HL-60 (cell line): ENCODE measurements at regions not wholly inside any gene's neighbourhood (a gene's known extent, or its start where the extent isn't known, plus 50 kb on each side); places are given as distances from the start of the nearest gene placed in this dataset.

Experiments
- DNase-seq, 2 experiments: peaks; one replicate each; pipeline ENCODE4 v3.0.0-alpha.2; 2010 to 2020; ENCODE audit warnings: low read depth in 1 of 2, low spot score in 1 of 2
- H3K27ac ChIP-seq: fragments of 250-450 bp; sonication (Bioruptor Pico); replicated peaks from 2 replicates; pipeline ENCODE4 v1.5.1; 2020; ENCODE audit warnings: mild to moderate bottlenecking, moderate library complexity
- H3K27me3 ChIP-seq: fragments of 250-450 bp; sonication (Bioruptor Pico); 2 replicates; pipeline ENCODE4 v1.5.1; 2021; ENCODE audit warnings: mild to moderate bottlenecking, moderate library complexity; ENCODE audit not compliant: insufficient read depth, poor library complexity, severe bottlenecking
- H3K4me3 ChIP-seq: replicated peaks from 2 replicates; pipeline ENCODE4 v1.5.1; 2011; ENCODE audit warnings: mild to moderate bottlenecking, control low read depth, low read length; ENCODE audit not compliant: insufficient read depth
- CTCF ChIP-seq: IDR thresholded peaks from one replicate; pipeline ENCODE4 v1.5.1; 2011; ENCODE audit warnings: low read length, control low read depth, inconsistent platforms; ENCODE audit not compliant: insufficient read depth
- GABPA ChIP-seq: IDR thresholded peaks from 2 replicates; pipeline ENCODE4 v1.6.1; 2012; ENCODE audit warnings: low read depth
- POLR2AphosphoS5 ChIP-seq: IDR thresholded peaks from 2 replicates; pipeline ENCODE4 v1.6.1; 2012; ENCODE audit warnings: low read depth
- REST ChIP-seq: IDR thresholded peaks from 2 replicates; pipeline ENCODE4 v1.6.1; 2012; ENCODE audit warnings: low read depth; ENCODE audit not compliant: insufficient replicate concordance
- SPI1 ChIP-seq: IDR thresholded peaks from 2 replicates; pipeline ENCODE4 v1.6.1; 2012; ENCODE audit warnings: low read depth, mild to moderate bottlenecking, borderline replicate concordance

GRCh38 chr7:106797937-106798336 lies 67.1 kb upstream of the PIK3CG start:
- no peak overlapping the region for H3K27ac ChIP-seq
- TF ChIP-seq REST, result no peak
- no peak for TF ChIP-seq GABPA
- no peak for TF ChIP-seq CTCF
- no peak for TF ChIP-seq SPI1
- no peak for TF ChIP-seq POLR2AphosphoS5
- no peak for DNase-seq
- H3K27me3 ChIP-seq, result no peaks in the 10 kb centered on the region
- H3K4me3 ChIP-seq, result no peak overlapping the region

- H3K27me3 ChIP-seq, result no peaks in the 10 kb centered on the region
- DNase-seq, result no peak
These were observed 62.5 kb upstream of the PIK3CG start for GRCh38 chr7:106802589-106802988.

GRCh38 chr7:106806556-106806955 lies 58.5 kb upstream of the PIK3CG start:
- no peak overlapping the region for H3K4me3 ChIP-seq
- H3K27me3 ChIP-seq, result no peaks in the 10 kb centered on the region
- no peak for DNase-seq
- no peak for TF ChIP-seq CTCF
- no peak for TF ChIP-seq POLR2AphosphoS5
- TF ChIP-seq SPI1, result no peak
- no peak for TF ChIP-seq GABPA
- no peak for TF ChIP-seq REST
- H3K27ac ChIP-seq, result no peak overlapping the region

More at GRCh38 chr7:106802589-106802988, 62.5 kb upstream of the PIK3CG start:
- Histone ChIP-seq H3K27ac (no peak overlapping the region), H3K4me3 (no peak overlapping the region)
- no peak for TF ChIP-seq SPI1
- no peak for TF ChIP-seq GABPA
- TF ChIP-seq CTCF, result no peak
- TF ChIP-seq REST, result no peak
- no peak for TF ChIP-seq POLR2AphosphoS5
